GM12874 (cell line): ENCODE measurements at regions not wholly inside any gene's neighbourhood (a gene's known extent, or its start where the extent isn't known, plus 50 kb on each side); places are given as distances from the start of the nearest gene placed in this dataset.

Experiments used
- CTCF ChIP-seq: IDR thresholded peaks from 2 replicates; pipeline ENCODE4 v1.5.1; 2011; ENCODE audit warnings: low read depth, mild to moderate bottlenecking, control low read depth, low read length, moderate library complexity; ENCODE audit not compliant: insufficient read depth

- no peak for TF ChIP-seq CTCF
Measured at GRCh38 chr2:216927163-216927562, 67.3 kb upstream of the TNP1 start.

DNA sequence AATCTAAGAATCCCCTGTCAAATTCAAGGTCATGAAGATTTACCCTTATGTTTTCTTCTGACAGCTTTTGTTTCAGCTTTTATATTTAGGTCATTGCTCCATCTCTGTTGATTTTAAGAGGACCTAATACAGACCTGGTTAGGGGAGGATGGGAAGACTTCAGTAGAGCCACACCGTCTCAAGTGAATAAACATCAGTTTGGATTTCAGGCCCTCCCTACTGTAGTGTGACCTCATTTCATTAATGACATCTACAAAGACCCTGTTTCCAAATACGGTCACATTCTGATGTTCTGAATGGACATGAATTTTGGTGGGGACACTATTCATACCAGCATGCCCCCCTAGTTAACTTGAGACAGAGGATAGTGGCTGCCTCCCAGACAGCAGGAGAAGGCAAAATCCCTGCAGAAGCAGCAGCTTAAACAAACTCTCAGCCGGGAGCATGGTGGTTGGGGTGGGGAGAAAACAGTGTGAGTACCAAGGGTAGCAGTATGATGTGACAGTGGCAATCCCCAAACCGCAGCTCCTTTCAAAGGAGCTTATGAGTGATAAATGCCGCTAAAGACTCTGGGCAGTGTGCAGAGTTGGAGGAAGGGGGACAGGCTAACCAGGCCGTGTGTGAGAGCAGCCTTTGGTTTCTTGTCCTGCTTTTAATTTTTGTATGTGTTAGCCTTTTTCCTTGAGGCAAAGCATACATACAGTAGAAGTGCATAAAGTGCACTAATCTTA lies 65.9 kb upstream of the TNP1 start:
- no peak for TF ChIP-seq CTCF

DNA sequence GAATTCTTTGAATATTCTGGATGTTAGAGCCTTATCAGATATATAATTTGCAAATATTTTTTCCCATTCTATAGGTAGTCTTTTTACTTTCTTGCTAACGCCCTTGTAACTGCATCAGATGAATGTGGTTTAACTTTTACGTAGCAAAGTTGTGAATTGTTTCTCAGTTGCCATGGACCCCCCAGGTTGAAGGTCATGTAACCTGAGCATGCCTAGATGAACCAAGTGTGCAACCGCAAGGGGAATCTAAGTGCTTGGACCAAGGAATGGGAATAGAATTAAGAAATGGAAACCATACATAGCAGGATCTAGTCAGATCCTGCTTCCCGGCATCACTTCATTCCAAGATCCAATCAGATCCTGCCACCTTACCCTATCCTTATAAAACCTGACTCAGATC lies 65.1 kb upstream of the TNP1 start:
- TF ChIP-seq CTCF, result no peak

GRCh38 chr2:216923706-216924105 lies 63.8 kb upstream of the TNP1 start:
- no peak for TF ChIP-seq CTCF

- TF ChIP-seq CTCF, result no peak
Measured at GRCh38 chr2:216922175-216922780, 62.4 kb upstream of the TNP1 start.

GRCh38 chr2:216920937-216921456 lies 61.1 kb upstream of the TNP1 start:
- TF ChIP-seq CTCF, result no peak

GRCh38 chr2:216920143-216920876 lies 60.4 kb upstream of the TNP1 start:
- TF ChIP-seq CTCF, result no peak
